Epithelial cell of proximal tubule (primary cell): ENCODE measurements at regions not wholly inside any gene's neighbourhood (a gene's known extent, or its start where the extent isn't known, plus 50 kb on each side); places are given as distances from the start of the nearest gene placed in this dataset.

Source experiments
- DNase-seq: peaks from one replicate; pipeline ENCODE4 v3.0.0-alpha.2; 2011; ENCODE audit warnings: low read depth
- H3K4me3 ChIP-seq: 2 replicates; pipeline ENCODE4 v1.5.1; 2011; ENCODE audit warnings: low read depth, mild to moderate bottlenecking, low read length
- TF ChIP-seq, protein P1 (sequence below): conservative IDR thresholded peaks from 2 replicates; pipeline ENCODE4 v1.5.1; 2012; ENCODE audit warnings: low read depth, mild to moderate bottlenecking, low read length

DNA sequence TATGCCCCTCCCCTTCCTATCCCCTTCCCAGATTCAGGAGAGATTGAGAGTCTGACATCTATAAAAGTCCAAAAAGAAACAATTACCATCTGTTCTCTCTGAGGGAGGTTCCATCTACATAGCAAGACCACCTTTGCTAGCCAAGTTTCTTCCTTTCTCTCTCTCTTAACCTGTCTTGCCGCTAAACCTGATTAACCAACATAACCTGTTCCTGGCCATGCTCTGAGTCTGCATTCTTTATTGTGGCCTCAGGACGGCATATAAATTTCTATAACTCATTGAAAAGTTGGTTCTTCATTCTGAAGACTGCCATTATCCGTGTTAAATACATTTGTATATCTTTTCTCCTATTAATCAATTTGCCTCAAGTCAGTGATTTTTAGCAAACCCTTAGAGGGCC lies 594.0 kb downstream of the KCNH5 start:
- TF ChIP-seq, protein P1, sequence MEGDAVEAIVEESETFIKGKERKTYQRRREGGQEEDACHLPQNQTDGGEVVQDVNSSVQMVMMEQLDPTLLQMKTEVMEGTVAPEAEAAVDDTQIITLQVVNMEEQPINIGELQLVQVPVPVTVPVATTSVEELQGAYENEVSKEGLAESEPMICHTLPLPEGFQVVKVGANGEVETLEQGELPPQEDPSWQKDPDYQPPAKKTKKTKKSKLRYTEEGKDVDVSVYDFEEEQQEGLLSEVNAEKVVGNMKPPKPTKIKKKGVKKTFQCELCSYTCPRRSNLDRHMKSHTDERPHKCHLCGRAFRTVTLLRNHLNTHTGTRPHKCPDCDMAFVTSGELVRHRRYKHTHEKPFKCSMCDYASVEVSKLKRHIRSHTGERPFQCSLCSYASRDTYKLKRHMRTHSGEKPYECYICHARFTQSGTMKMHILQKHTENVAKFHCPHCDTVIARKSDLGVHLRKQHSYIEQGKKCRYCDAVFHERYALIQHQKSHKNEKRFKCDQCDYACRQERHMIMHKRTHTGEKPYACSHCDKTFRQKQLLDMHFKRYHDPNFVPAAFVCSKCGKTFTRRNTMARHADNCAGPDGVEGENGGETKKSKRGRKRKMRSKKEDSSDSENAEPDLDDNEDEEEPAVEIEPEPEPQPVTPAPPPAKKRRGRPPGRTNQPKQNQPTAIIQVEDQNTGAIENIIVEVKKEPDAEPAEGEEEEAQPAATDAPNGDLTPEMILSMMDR = no peak
- H3K4me3 ChIP-seq = no peak overlapping the region
- no peak for DNase-seq

- TF ChIP-seq, protein P1 = no peak
- no peak for DNase-seq
Observed at GRCh38 chr14:62453226-62453625, 592.0 kb downstream of the KCNH5 start.

DNA sequence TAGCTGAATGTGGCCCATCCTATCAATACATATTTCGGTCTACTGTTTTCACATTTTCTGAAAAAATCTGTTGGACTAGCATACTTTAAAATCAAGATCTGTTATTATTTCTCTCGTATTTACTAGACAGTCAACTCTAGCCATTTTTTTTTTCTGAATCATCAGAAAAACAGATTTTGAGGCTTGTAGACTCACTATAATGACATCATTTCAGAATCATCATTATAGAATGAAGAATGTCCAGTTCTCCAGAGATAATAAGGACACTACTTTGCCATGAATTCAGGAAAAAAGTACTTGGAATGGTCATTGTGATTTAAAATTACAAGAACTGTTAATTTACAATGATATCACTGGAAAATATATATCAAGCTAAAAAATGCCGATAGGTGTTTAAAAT lies 589.8 kb downstream of the KCNH5 start:
- no peak for DNase-seq
- TF ChIP-seq, protein P1 = no peak

More at GRCh38 chr14:62453226-62453625, 592.0 kb downstream of the KCNH5 start:
- H3K4me3 ChIP-seq = no peak overlapping the region

GRCh38 chr14:62462988-62463387 lies 582.3 kb downstream of the KCNH5 start:
- TF ChIP-seq, protein P1 = no peak
- no peak overlapping the region for H3K4me3 ChIP-seq
- DNase-seq = no peak

More for the DNA sequence above, 589.8 kb downstream of the KCNH5 start:
- no peak overlapping the region for H3K4me3 ChIP-seq

DNA sequence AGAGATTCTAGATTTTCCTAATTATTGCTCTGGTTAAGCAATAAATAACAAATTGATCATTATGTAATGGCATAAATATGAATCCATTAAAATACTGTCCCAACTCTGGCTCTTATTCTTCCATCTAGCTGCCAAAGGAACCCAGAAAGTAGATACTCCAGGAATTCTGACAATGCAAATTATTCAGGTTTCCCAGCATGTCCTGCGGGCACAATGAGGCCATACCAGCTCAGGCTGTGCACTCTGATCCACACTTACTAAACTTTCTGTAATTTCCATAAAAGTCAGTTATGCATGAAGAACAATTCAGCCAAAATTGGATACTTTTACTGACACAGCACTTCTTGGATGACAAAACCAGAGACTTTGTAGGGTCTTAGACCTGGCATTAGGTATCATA lies 576.3 kb downstream of the KCNH5 start:
- H3K4me3 ChIP-seq = no peak overlapping the region
- TF ChIP-seq, protein P1 = no peak
- no peak for DNase-seq

GRCh38 chr14:62470935-62471334 lies 574.3 kb downstream of the KCNH5 start:
- no peak for DNase-seq
- no peak overlapping the region for H3K4me3 ChIP-seq
- TF ChIP-seq, protein P1 = no peak

DNA sequence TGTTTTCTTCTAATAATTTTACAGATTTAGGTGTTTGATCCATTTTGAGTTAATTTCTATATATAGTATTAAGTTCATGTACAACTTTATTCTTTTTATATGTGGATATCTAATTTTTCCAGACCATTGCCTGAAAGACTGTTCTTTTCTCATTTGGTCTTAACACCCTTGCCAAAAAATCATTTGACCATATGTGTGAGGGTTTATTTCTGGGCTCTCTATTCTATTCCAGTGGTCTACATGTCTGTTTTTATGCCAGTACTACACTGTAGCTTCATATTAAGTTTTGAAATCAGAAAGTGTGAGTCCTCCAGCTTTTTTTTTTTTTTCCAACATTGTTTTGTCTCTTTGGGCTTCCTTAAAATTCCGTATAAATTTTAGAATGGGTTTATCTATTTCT lies 554.1 kb downstream of the KCNH5 start:
- TF ChIP-seq, protein P1 = no peak
- no peak overlapping the region for H3K4me3 ChIP-seq
- no peak for DNase-seq
